Mammary epithelial cell (primary cell): ENCODE measurements at regions not wholly inside any gene's neighbourhood (a gene's known extent, or its start where the extent isn't known, plus 50 kb on each side); places are given as distances from the start of the nearest gene placed in this dataset.

Experiments
- EZH2 ChIP-seq: IDR thresholded peaks from 2 replicates; pipeline ENCODE4 v1.6.1; 2012; ENCODE audit warnings: low read length, inconsistent platforms, borderline replicate concordance
- TF ChIP-seq, protein P1 (sequence below), 2 donors: IDR thresholded peaks in 1 of 2; conservative IDR thresholded peaks in 1 of 2; 2 replicates each; pipeline ENCODE4 v1.5.1; 2011 to 2012; ENCODE audit warnings: inconsistent platforms in 2 of 2, low read length in 2 of 2, mild to moderate bottlenecking in 2 of 2, control low read depth in 1 of 2, low read depth in 1 of 2; ENCODE audit not compliant: insufficient read depth in 1 of 2; ENCODE audit errors: extremely low read depth in 1 of 2

DNA sequence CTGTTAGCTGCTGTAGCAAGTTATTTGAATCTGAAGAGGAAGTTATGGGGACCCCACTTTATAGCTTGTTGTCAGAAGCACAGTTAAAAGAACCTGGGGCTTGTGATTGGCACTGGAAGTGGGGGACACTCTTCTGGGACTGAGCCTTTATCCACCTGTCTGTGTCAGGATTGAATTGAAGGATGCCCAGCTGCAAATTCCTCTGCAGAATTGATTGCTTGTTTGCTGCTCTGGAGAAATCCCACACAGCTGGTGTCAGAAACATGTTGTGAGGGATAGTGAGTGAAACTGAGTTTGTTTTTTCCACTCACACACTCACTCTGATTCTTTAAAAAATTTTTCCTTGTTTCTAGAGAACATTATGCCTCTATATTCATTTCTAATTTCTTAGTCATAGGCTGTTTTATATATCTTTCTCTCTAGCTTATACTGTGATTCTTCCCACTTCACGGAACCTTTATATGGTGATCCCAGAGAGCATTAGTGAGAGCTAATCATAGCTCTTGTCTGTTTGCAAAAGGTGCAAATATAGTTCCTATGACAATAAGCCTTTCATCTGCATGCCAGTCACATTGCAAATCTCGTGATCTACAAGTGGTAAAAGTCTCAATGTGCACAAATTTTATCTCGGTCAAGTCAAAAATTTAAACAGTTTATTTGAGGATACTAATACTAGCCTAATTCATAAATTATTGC, 188.5 kb upstream of the EDIL3 start:
- TF ChIP-seq, protein P1, sequence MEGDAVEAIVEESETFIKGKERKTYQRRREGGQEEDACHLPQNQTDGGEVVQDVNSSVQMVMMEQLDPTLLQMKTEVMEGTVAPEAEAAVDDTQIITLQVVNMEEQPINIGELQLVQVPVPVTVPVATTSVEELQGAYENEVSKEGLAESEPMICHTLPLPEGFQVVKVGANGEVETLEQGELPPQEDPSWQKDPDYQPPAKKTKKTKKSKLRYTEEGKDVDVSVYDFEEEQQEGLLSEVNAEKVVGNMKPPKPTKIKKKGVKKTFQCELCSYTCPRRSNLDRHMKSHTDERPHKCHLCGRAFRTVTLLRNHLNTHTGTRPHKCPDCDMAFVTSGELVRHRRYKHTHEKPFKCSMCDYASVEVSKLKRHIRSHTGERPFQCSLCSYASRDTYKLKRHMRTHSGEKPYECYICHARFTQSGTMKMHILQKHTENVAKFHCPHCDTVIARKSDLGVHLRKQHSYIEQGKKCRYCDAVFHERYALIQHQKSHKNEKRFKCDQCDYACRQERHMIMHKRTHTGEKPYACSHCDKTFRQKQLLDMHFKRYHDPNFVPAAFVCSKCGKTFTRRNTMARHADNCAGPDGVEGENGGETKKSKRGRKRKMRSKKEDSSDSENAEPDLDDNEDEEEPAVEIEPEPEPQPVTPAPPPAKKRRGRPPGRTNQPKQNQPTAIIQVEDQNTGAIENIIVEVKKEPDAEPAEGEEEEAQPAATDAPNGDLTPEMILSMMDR (conservative IDR thresholded peaks at IDR 0.05 in 1 of 2, IDR thresholded peaks at IDR 0.05 in 1 of 2; ENCODE audit: extremely low read depth in 1 of 2, insufficient read depth in 1 of 2, low read depth in 1 of 2, low read length in 2 of 2), result no peak
- no peak for TF ChIP-seq EZH2
